ENCODE measurements at regions not wholly inside any gene's neighbourhood (a gene's known extent, or its start where the extent isn't known, plus 50 kb on each side); places are given as distances from the start of the nearest gene placed in this dataset.

DNA sequence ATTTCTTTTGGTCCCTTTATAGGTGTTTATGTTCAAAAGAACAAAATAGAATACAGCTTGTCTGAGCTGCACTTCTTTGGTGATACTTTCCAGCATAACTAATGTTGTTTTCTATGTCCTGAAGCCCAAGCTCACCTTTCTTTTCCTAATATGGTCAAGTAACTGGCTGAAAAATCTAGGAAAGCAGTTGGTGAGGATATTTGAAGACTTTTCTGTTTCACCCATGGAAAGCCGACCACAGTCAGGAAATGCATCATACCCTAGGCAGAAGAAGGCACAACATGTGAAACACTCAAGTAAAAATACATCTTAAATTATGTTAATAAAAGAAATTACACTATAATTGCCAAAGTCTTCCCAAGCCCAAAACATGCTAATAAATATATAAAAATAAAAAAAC, 337.0 kb downstream of the PDGFC start:
- no peak overlapping the region for H3K4me3 ChIP-seq
- no peak overlapping the region for H3K27ac ChIP-seq
- TF ChIP-seq POLR2AphosphoS5 (IDR thresholded peaks at IDR 0.05): no peak
- TF ChIP-seq, protein P1, sequence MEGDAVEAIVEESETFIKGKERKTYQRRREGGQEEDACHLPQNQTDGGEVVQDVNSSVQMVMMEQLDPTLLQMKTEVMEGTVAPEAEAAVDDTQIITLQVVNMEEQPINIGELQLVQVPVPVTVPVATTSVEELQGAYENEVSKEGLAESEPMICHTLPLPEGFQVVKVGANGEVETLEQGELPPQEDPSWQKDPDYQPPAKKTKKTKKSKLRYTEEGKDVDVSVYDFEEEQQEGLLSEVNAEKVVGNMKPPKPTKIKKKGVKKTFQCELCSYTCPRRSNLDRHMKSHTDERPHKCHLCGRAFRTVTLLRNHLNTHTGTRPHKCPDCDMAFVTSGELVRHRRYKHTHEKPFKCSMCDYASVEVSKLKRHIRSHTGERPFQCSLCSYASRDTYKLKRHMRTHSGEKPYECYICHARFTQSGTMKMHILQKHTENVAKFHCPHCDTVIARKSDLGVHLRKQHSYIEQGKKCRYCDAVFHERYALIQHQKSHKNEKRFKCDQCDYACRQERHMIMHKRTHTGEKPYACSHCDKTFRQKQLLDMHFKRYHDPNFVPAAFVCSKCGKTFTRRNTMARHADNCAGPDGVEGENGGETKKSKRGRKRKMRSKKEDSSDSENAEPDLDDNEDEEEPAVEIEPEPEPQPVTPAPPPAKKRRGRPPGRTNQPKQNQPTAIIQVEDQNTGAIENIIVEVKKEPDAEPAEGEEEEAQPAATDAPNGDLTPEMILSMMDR (IDR thresholded peaks at IDR 0.05): no peak
- no peak for TF ChIP-seq POLR2A (IDR thresholded peaks at IDR 0.05)
- no peak for DNase-seq (ENCODE audit: low spot score)
- H3K36me3 ChIP-seq: no peaks in the 10 kb centered on the region
- no peaks in the 10 kb centered on the region for H3K27me3 ChIP-seq (replicated peaks; ENCODE audit: insufficient read depth)
- intact Hi-C loops (cut with DNase I): no loop called here
- 62% methylated on average over 1 of the region's 1 CpG for WGBS
- H3K4me1 ChIP-seq (replicated peaks): no peaks in the 10 kb centered on the region
- H3K9me3 ChIP-seq: no peaks in the 10 kb centered on the region

- intact Hi-C loops (cut with DNase I): no loop called here
- 76% methylated on average over 5 of the region's 5 CpGs for WGBS
- no peak for DNase-seq (ENCODE audit: low spot score)
- H3K9me3 ChIP-seq: no peaks in the 10 kb centered on the region
- no peaks in the 10 kb centered on the region for H3K27me3 ChIP-seq (replicated peaks; ENCODE audit: insufficient read depth)
- H3K27ac ChIP-seq: no peak overlapping the region
- no peak overlapping the region for H3K4me3 ChIP-seq
- TF ChIP-seq POLR2A (IDR thresholded peaks at IDR 0.05): no peak
- TF ChIP-seq POLR2AphosphoS5 (IDR thresholded peaks at IDR 0.05): no peak
- TF ChIP-seq, protein P1 (IDR thresholded peaks at IDR 0.05): no peak
- no peaks in the 10 kb centered on the region for H3K4me1 ChIP-seq (replicated peaks)
- H3K36me3 ChIP-seq: no peaks in the 10 kb centered on the region
Measured at GRCh38 chr4:156633847-156634246, 337.8 kb downstream of the PDGFC start.

DNA sequence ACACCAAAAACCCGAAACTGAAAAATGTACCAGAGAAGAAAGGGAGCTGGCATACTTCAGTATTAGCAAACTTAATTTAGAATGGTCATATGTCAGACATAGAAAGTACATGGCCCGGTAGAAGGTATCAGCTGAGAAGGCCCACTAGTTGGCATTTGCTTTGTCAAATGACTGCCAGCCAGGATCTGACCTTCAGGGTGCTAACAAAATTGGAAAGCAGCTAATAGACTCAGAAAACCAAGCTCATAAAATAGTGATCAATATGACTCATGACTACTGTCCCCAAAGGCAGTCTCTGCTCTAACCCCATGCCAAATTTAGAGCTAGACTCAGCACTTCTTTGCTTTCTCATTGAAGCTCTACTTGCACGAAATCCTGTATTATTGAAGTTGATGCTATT, 342.7 kb downstream of the PDGFC start:
- intact Hi-C loops (cut with DNase I): no loop called here
- WGBS: 79% methylated on average over 3 of the region's 3 CpGs
- no peak for DNase-seq (ENCODE audit: low spot score)

GRCh38 chr4:156623376-156623775, 348.2 kb downstream of the PDGFC start:
- intact Hi-C loops (cut with DNase I): no loop called here
- no peak overlapping the region for H3K4me3 ChIP-seq
- H3K27ac ChIP-seq: no peak overlapping the region
- no peaks in the 10 kb centered on the region for H3K4me1 ChIP-seq (replicated peaks)
- 86% methylated on average over 3 of the region's 3 CpGs for WGBS
- H3K9me3 ChIP-seq: no peaks in the 10 kb centered on the region
- no peaks in the 10 kb centered on the region for H3K36me3 ChIP-seq
- H3K27me3 ChIP-seq (replicated peaks; ENCODE audit: insufficient read depth): no peaks in the 10 kb centered on the region
- DNase-seq (ENCODE audit: low spot score): no peak
- no peak for TF ChIP-seq POLR2AphosphoS5 (IDR thresholded peaks at IDR 0.05)
- TF ChIP-seq, protein P1 (IDR thresholded peaks at IDR 0.05): no peak

More for the DNA sequence above, 342.7 kb downstream of the PDGFC start:
- H3K4me1 ChIP-seq (replicated peaks): no peaks in the 10 kb centered on the region
- no peaks in the 10 kb centered on the region for H3K9me3 ChIP-seq
- TF ChIP-seq POLR2A (IDR thresholded peaks at IDR 0.05) (no peak), POLR2AphosphoS5 (IDR thresholded peaks at IDR 0.05) (no peak)
- TF ChIP-seq, protein P1 (IDR thresholded peaks at IDR 0.05): no peak
- no peak overlapping the region for H3K27ac ChIP-seq
- H3K36me3 ChIP-seq: no peaks in the 10 kb centered on the region
- no peak overlapping the region for H3K4me3 ChIP-seq
- H3K27me3 ChIP-seq (replicated peaks; ENCODE audit: insufficient read depth): no peaks in the 10 kb centered on the region

DNA sequence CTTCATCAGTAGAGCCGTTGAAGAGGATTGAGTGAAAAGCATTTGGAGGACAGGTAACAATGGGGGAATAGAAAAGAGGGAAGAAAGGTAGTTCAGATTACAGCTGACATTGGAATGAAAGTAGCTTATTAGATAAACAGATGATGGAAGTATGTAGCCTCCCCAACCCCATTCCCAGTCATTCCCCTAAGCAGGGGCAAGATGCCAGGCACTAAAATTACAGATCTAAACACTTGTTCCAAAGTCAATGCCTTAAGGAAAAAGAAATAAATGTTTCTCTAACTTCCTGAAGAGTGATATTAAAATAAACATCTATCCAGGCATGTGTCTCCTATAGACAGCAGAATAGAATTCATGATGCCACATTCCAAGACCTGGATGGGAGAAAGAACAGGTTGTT, 350.8 kb downstream of the PDGFC start:
- TF ChIP-seq, protein P1 (IDR thresholded peaks at IDR 0.05): no peak
- TF ChIP-seq POLR2A (IDR thresholded peaks at IDR 0.05) (no peak), POLR2AphosphoS5 (IDR thresholded peaks at IDR 0.05) (no peak)
- Histone ChIP-seq H3K4me1 (replicated peaks) (no peaks in the 10 kb centered on the region), H3K27me3 (replicated peaks; ENCODE audit: insufficient read depth) (no peaks in the 10 kb centered on the region), H3K36me3 (no peaks in the 10 kb centered on the region), H3K9me3 (no peaks in the 10 kb centered on the region), H3K27ac (no peak overlapping the region), H3K4me3 (no peak overlapping the region)
- WGBS: 91% methylated on average over 1 of the region's 1 CpG
- intact Hi-C loops (cut with DNase I): no loop called here
- no peak for DNase-seq (ENCODE audit: low spot score)

Data from prostate gland (tissue), 2 donors.